PC-9 (cell line): ENCODE measurements at regions not wholly inside any gene's neighbourhood (a gene's known extent, or its start where the extent isn't known, plus 50 kb on each side); places are given as distances from the start of the nearest gene placed in this dataset.
A peak's percentile ranks its signal among the peaks of the same experiment; 100 is the strongest.

ENCODE experiments used
- BruUV-seq: library from RNA; stranded (reverse); fragments of 400-500 nt; replicated peaks from 2 replicates; lab custom pipeline; 2021; lab: Mats Ljungman, UMichigan
- CTCF ChIA-PET: fragments of 300-600 bp; sonication (Branson Sonifier 250); formaldehyde crosslinking; loops from one replicate; lab custom pipeline; 2022; ENCODE audit warnings: antibody characterized with exemption; lab: Charles Lee
- POLR2A ChIA-PET: fragments of 300-600 bp; sonication (Branson Sonifier 250); formaldehyde crosslinking; loops from one replicate; lab custom pipeline; 2022; ENCODE audit warnings: antibody characterized with exemption; ENCODE audit not compliant: unreplicated experiment; lab: Charles Lee
- DNase-seq, 2 experiments: peaks; one replicate each; pipeline versions ENCODE4 v3.0.0 to v3.0.0-alpha.2; 2015 to 2022; ENCODE audit warnings: mixed read lengths in 1 of 2
- H2AFZ ChIP-seq: fragments of 200-600 bp; sonication (generic); 2 replicates; pipeline ENCODE4 v1.8.1; 2017; ENCODE audit warnings: antibody characterized with exemption
- H3F3A ChIP-seq: fragments of 200-600 bp; sonication (generic); 2 replicates; pipeline ENCODE4 v1.8.1; 2017; ENCODE audit warnings: antibody characterized with exemption, mild to moderate bottlenecking, low read depth; ENCODE audit not compliant: insufficient read depth
- H3K27ac ChIP-seq: fragments of 200-600 bp; sonication (generic); 2 replicates; pipeline ENCODE4 v1.6.1; 2016; ENCODE audit warnings: mixed run types
- H3K27me3 ChIP-seq: fragments of 200-600 bp; sonication (generic); 2 replicates; pipeline ENCODE4 v1.6.1; 2016; ENCODE audit warnings: low read depth, mixed run types; ENCODE audit not compliant: insufficient read depth
- H3K36me3 ChIP-seq: fragments of 200-600 bp; sonication (generic); 2 replicates; pipeline ENCODE4 v1.6.1; 2016; ENCODE audit warnings: low read depth, mixed run types
- H3K4me1 ChIP-seq: fragments of 200-600 bp; sonication (generic); replicated peaks from 2 replicates; pipeline ENCODE4 v1.6.1; 2016; ENCODE audit warnings: mixed run types; ENCODE audit not compliant: insufficient read depth
- H3K4me2 ChIP-seq: fragments of 200-600 bp; sonication (generic); 2 replicates; pipeline ENCODE4 v1.6.1; 2017; ENCODE audit warnings: mixed run types
- H3K4me3 ChIP-seq: fragments of 200-600 bp; sonication (generic); 2 replicates; pipeline ENCODE4 v1.6.1; 2016; ENCODE audit warnings: mixed run types
- H3K79me2 ChIP-seq: fragments of 200-600 bp; sonication (generic); 2 replicates; pipeline ENCODE4 v1.6.1; 2017; ENCODE audit warnings: low read depth, mixed run types
- H3K9me2 ChIP-seq: fragments of 200-600 bp; sonication (generic); 2 replicates; pipeline ENCODE4 v1.8.1; 2017; ENCODE audit warnings: mild to moderate bottlenecking; ENCODE audit not compliant: insufficient read depth
- H3K9me3 ChIP-seq: fragments of 200-600 bp; sonication (generic); 2 replicates; pipeline ENCODE4 v1.8.1; 2016; ENCODE audit warnings: low read depth; ENCODE audit not compliant: insufficient read depth
- H4K20me1 ChIP-seq: fragments of 200-600 bp; sonication (generic); 2 replicates; pipeline ENCODE4 v1.8.1; 2017; ENCODE audit not compliant: insufficient read depth
- EZH2 ChIP-seq: fragments of 200-600 bp; sonication (generic); IDR thresholded peaks from 2 replicates; pipeline ENCODE4 v1.8.0; 2017; ENCODE audit warnings: antibody characterized with exemption, low read depth
- intact Hi-C: fragments of 100-400 bp; cut with micrococcal nuclease; formaldehyde crosslinking; loops from one replicate; pipeline ENCODE4 v1.10.0; 2022; ENCODE audit not compliant: unreplicated experiment
- TF ChIP-seq, protein P1 (sequence below): fragments of 200-600 bp; sonication (generic); conservative IDR thresholded peaks from 2 replicates; pipeline ENCODE4 v1.6.1; 2017; ENCODE audit warnings: mixed run types, antibody characterized with exemption, mild to moderate bottlenecking, moderate library complexity

DNA sequence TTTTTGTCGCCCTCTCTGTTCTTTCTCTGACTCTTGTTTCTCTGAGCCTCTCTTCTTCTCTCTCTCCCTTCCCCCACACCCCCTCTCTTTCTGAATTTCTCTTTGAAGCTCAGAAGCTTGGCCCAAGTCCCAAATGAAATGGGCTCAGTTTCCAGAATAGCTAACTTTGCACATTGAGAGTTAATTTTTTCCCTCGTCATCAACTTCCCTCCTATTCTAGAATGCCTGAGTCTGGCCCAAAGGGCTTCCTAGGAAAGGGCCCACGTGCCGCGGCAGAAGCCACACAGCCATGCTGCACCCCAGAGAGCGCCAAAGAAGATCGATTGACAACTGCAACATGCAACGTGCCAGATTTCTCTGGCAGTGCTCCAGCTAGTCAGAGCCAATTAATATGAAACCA, 588.8 kb upstream of the KLF4 start:
- no peaks in the 10 kb centered on the region for H3K36me3 ChIP-seq
- no peaks in the 10 kb centered on the region for H3K79me2 ChIP-seq
- ChIA-PET CTCF (no interaction called here), POLR2A (no interaction called here)
- no peak overlapping the region for H3K4me2 ChIP-seq
- no peaks in the 10 kb centered on the region for H3K9me2 ChIP-seq
- DNase-seq = no peak
- no peaks in the 10 kb centered on the region for H3K9me3 ChIP-seq
- intact Hi-C loops = no loop called here
- H3K27me3 ChIP-seq = no peaks in the 10 kb centered on the region
- H2AFZ ChIP-seq = no peak overlapping the region
- no TSS peak for BruUV-seq
- no peak for TF ChIP-seq EZH2
- TF ChIP-seq, protein P1, sequence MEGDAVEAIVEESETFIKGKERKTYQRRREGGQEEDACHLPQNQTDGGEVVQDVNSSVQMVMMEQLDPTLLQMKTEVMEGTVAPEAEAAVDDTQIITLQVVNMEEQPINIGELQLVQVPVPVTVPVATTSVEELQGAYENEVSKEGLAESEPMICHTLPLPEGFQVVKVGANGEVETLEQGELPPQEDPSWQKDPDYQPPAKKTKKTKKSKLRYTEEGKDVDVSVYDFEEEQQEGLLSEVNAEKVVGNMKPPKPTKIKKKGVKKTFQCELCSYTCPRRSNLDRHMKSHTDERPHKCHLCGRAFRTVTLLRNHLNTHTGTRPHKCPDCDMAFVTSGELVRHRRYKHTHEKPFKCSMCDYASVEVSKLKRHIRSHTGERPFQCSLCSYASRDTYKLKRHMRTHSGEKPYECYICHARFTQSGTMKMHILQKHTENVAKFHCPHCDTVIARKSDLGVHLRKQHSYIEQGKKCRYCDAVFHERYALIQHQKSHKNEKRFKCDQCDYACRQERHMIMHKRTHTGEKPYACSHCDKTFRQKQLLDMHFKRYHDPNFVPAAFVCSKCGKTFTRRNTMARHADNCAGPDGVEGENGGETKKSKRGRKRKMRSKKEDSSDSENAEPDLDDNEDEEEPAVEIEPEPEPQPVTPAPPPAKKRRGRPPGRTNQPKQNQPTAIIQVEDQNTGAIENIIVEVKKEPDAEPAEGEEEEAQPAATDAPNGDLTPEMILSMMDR = no peak
- H3K27ac ChIP-seq = no peak overlapping the region
- H3K4me3 ChIP-seq = no peak overlapping the region
- H3F3A ChIP-seq = no peaks in the 10 kb centered on the region
- H4K20me1 ChIP-seq = no peaks in the 10 kb centered on the region
- no peaks in the 10 kb centered on the region for H3K4me1 ChIP-seq

DNA sequence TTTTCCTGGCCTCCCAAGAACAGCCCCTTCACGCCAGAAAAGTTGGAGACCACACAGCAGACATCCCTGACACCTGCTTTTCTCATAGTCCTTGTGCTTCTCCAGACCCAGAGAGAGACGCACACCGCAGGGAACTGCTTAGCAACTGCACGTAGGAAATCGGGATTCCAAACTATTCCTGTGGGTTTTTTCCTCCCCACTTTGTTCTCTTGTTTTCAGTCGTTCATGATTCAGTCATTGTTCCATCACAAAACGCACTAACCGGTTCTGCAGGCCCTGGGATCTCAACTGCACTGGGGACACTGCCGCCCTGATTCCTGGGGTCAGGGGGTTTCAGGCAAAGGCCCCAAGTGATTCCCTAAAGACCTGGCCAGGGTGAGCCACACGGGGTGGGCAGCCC, 588.0 kb upstream of the KLF4 start:
- no peaks in the 10 kb centered on the region for H3K36me3 ChIP-seq
- H3K9me3 ChIP-seq = no peaks in the 10 kb centered on the region
- TF ChIP-seq, protein P1 = no peak
- no peak for TF ChIP-seq EZH2
- H3K27ac ChIP-seq = no peak overlapping the region
- no peak overlapping the region for H2AFZ ChIP-seq
- BruUV-seq = no TSS peak
- no peaks in the 10 kb centered on the region for H3K27me3 ChIP-seq
- H3K4me2 ChIP-seq = no peak overlapping the region
- H3K4me1 ChIP-seq = no peaks in the 10 kb centered on the region
- H4K20me1 ChIP-seq = no peaks in the 10 kb centered on the region
- no peaks in the 10 kb centered on the region for H3K9me2 ChIP-seq
- no peak overlapping the region for H3K4me3 ChIP-seq
- H3F3A ChIP-seq = no peaks in the 10 kb centered on the region
- ChIA-PET CTCF (no interaction called here), POLR2A (no interaction called here)
- no peaks in the 10 kb centered on the region for H3K79me2 ChIP-seq
- DNase-seq = peak in 1 of 2 experiments; percentile 31
- intact Hi-C loops = no loop called here

DNA sequence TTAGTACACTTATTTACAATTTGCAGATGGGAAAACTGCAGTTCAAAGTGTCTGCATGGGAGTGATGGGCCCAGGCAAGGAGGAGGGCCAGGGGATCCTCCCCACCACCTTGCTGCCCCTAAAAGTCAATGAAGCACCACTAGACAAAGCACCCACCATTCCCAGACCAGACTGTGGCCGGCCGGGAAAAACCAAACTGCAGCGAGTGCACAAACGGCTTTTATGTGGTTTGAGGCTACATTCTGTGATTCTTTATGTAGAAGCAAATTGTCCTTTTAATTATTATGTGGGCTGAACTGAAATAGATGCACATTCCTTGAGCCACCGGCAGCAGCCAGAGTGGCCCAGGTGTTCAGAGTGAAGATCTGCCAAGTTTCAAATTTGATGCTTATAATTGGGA, 585.3 kb upstream of the KLF4 start:
- no peak for TF ChIP-seq EZH2
- TF ChIP-seq, protein P1 = no peak
- no TSS peak for BruUV-seq
- no peak overlapping the region for H3K4me2 ChIP-seq
- H3K79me2 ChIP-seq = no peaks in the 10 kb centered on the region
- H2AFZ ChIP-seq = no peak overlapping the region
- no peaks in the 10 kb centered on the region for H3F3A ChIP-seq
- H4K20me1 ChIP-seq = no peaks in the 10 kb centered on the region
- DNase-seq = no peak
- intact Hi-C loops = no loop called here
- H3K4me1 ChIP-seq = no peaks in the 10 kb centered on the region
- POLR2A ChIA-PET = no interaction called here
- H3K27me3 ChIP-seq = no peaks in the 10 kb centered on the region
- H3K4me3 ChIP-seq = no peak overlapping the region
- no peaks in the 10 kb centered on the region for H3K36me3 ChIP-seq
- no peak overlapping the region for H3K27ac ChIP-seq
- H3K9me3 ChIP-seq = no peaks in the 10 kb centered on the region
- CTCF ChIA-PET = no interaction called here
- H3K9me2 ChIP-seq = no peaks in the 10 kb centered on the region
